UCSD-AML1 (cell line): ENCODE measurements at regions not wholly inside any gene's neighbourhood (a gene's known extent, or its start where the extent isn't known, plus 50 kb on each side); places are given as distances from the start of the nearest gene placed in this dataset.

Experiments
- DNase-seq: peaks from one replicate; lab custom pipeline; 2025; ENCODE audit not compliant: unreplicated experiment; lab: John Stamatoyannopoulos, UW

GRCh38 chr2:72004976-72005375 is 142.7 kb downstream of the CYP26B1 start:
- DNase-seq: no peak

- no peak for DNase-seq
Observed at GRCh38 chr2:72004201-72004915, 143.3 kb downstream of the CYP26B1 start.

GRCh38 chr2:72003796-72004195 is 143.9 kb downstream of the CYP26B1 start:
- DNase-seq: no peak

GRCh38 chr2:72003124-72003523 is 144.5 kb downstream of the CYP26B1 start:
- no peak for DNase-seq

GRCh38 chr2:72001937-72002690 is 145.5 kb downstream of the CYP26B1 start:
- no peak for DNase-seq

GRCh38 chr2:72000110-72000509 is 147.6 kb downstream of the CYP26B1 start:
- no peak for DNase-seq

GRCh38 chr2:71999580-71999979 is 148.1 kb downstream of the CYP26B1 start:
- DNase-seq: no peak

- DNase-seq: no peak
Observed at GRCh38 chr2:71997843-71998242, 149.8 kb downstream of the CYP26B1 start.

GRCh38 chr2:71995067-71995665 is 152.5 kb downstream of the CYP26B1 start:
- DNase-seq: no peak

GRCh38 chr2:71992036-71992435 is 155.6 kb downstream of the CYP26B1 start:
- DNase-seq: no peak

GRCh38 chr2:71991397-71991796 is 156.3 kb downstream of the CYP26B1 start:
- DNase-seq: no peak

- DNase-seq: no peak
Observed at GRCh38 chr2:71990826-71991225, 156.8 kb downstream of the CYP26B1 start.

GRCh38 chr2:71990122-71990521 is 157.5 kb downstream of the CYP26B1 start:
- DNase-seq: no peak

- DNase-seq: no peak
Observed at GRCh38 chr2:71989671-71990070, 158.0 kb downstream of the CYP26B1 start.

GRCh38 chr2:71988170-71988569 is 159.5 kb downstream of the CYP26B1 start:
- no peak for DNase-seq

- no peak for DNase-seq
Observed at GRCh38 chr2:71976685-71977084, 171.0 kb downstream of the CYP26B1 start.

- no peak for DNase-seq
Observed at GRCh38 chr2:71974846-71975245, 172.8 kb downstream of the CYP26B1 start.

- no peak for DNase-seq
Observed at GRCh38 chr2:71971493-71971892, 176.2 kb downstream of the CYP26B1 start.

GRCh38 chr2:71965530-71965929 is 182.1 kb downstream of the CYP26B1 start:
- no peak for DNase-seq

- no peak for DNase-seq
Observed at GRCh38 chr2:71962911-71963694, 184.6 kb downstream of the CYP26B1 start.

GRCh38 chr2:71962350-71962749 is 185.3 kb downstream of the CYP26B1 start:
- no peak for DNase-seq
